Posterior cingulate gyrus (tissue), 11 donors: ENCODE measurements at regions not wholly inside any gene's neighbourhood (a gene's known extent, or its start where the extent isn't known, plus 50 kb on each side); places are given as distances from the start of the nearest gene placed in this dataset.
A peak's percentile ranks its signal among the peaks of the same experiment; 100 is the strongest.
"Not testable (repeated sequence)": the region's sequence is repeated elsewhere in the genome, so short reads cannot be mapped to it uniquely, and the experiment has no call there.

Experiments
- DNase-seq, 10 donors: peaks; one replicate each; pipeline versions ENCODE4 v3.0.0 to v3.0.0-alpha.2; 2020 to 2021; ENCODE audit warnings: mixed read lengths in 3 of 10
- intact Hi-C: fragments of 100-400 bp; cut with DNase I; formaldehyde crosslinking; loops from one replicate; pipeline ENCODE4 v1.15.1; 2023

- DNase-seq, result no peak
- intact Hi-C loops, result no loop called here
Observed at GRCh38 chr4:81704461-81704860, 232.8 kb upstream of the RASGEF1B start.

- DNase-seq, result no peak
- intact Hi-C loops, result no loop called here
Observed at GRCh38 chr4:81700189-81700588, 228.5 kb upstream of the RASGEF1B start.

GRCh38 chr4:81698538-81699296, 227.0 kb upstream of the RASGEF1B start:
- no peak for DNase-seq
- intact Hi-C loops, result no loop called here

- intact Hi-C loops, result no loop called here
Observed at GRCh38 chr4:81694176-81694913, 222.6 kb upstream of the RASGEF1B start.

GRCh38 chr4:81690871-81691270, 219.2 kb upstream of the RASGEF1B start:
- intact Hi-C loops, result no loop called here
- DNase-seq, result no peak

More at GRCh38 chr4:81694176-81694913, 222.6 kb upstream of the RASGEF1B start:
- no peak for DNase-seq

GRCh38 chr4:81688085-81688484, 216.4 kb upstream of the RASGEF1B start:
- intact Hi-C loops, result loop anchor here (10.0 kb wide), 1 partner anchor 223 kb away; no protein-coding TSS in a partner anchor
- DNase-seq, result peak in 2 of 10 donors; percentile 19 to 28

GRCh38 chr4:81687471-81687870, 215.8 kb upstream of the RASGEF1B start:
- DNase-seq, result no peak
- intact Hi-C loops, result loop anchor here (10.0 kb wide), 1 partner anchor 223 kb away; no protein-coding TSS in a partner anchor

- intact Hi-C loops, result loop anchor here (10.0 kb wide), 1 partner anchor 220 kb away; no protein-coding TSS in a partner anchor
- no peak for DNase-seq
Observed at GRCh38 chr4:81685104-81685503, 213.4 kb upstream of the RASGEF1B start.

GRCh38 chr4:81684352-81684751, 212.6 kb upstream of the RASGEF1B start:
- intact Hi-C loops, result loop anchor here (10.0 kb wide), 1 partner anchor 220 kb away; no protein-coding TSS in a partner anchor
- DNase-seq, result peak in 1 of 10 donors; percentile 11

- DNase-seq, result no peak
- intact Hi-C loops, result loop anchor here (10.0 kb wide), 1 partner anchor 218 kb away; no protein-coding TSS in a partner anchor
Observed at GRCh38 chr4:81682492-81682891, 210.8 kb upstream of the RASGEF1B start.

GRCh38 chr4:81679315-81679714, 207.6 kb upstream of the RASGEF1B start:
- DNase-seq, result no peak
- intact Hi-C loops, result no loop called here

- intact Hi-C loops, result no loop called here
- DNase-seq, result no peak
Observed at GRCh38 chr4:81678801-81679200, 207.1 kb upstream of the RASGEF1B start.

GRCh38 chr4:81676537-81676936, 204.8 kb upstream of the RASGEF1B start:
- intact Hi-C loops, result no loop called here
- DNase-seq, result no peak

- intact Hi-C loops, result no loop called here
- DNase-seq, result no peak
Observed at GRCh38 chr4:81675791-81676393, 204.2 kb upstream of the RASGEF1B start.

GRCh38 chr4:81673961-81674360, 202.3 kb upstream of the RASGEF1B start:
- no peak for DNase-seq
- intact Hi-C loops, result no loop called here

GRCh38 chr4:81668328-81668727, 196.6 kb upstream of the RASGEF1B start:
- intact Hi-C loops, DNase-seq: not testable (repeated sequence)

GRCh38 chr4:81667539-81667938, 195.8 kb upstream of the RASGEF1B start:
- DNase-seq, result no peak
- intact Hi-C loops, result no loop called here

GRCh38 chr4:81666491-81666890, 194.8 kb upstream of the RASGEF1B start:
- intact Hi-C loops, result no loop called here

GRCh38 chr4:81665649-81666048, 193.9 kb upstream of the RASGEF1B start:
- intact Hi-C loops, result no loop called here
- DNase-seq, result no peak

More at GRCh38 chr4:81666491-81666890, 194.8 kb upstream of the RASGEF1B start:
- DNase-seq, result no peak

GRCh38 chr4:81665045-81665444, 193.3 kb upstream of the RASGEF1B start:
- no peak for DNase-seq
- intact Hi-C loops, result no loop called here

GRCh38 chr4:81664079-81664478, 192.4 kb upstream of the RASGEF1B start:
- intact Hi-C loops, result no loop called here
- DNase-seq, result no peak
